Activated CD4-positive, CD25-positive, alpha-beta regulatory T cell treated with anti-CD3 and anti-CD28 coated beads, Interleukin-2, amount 50 U/mL, for 72 hours (primary cell): ENCODE measurements at regions not wholly inside any gene's neighbourhood (a gene's known extent, or its start where the extent isn't known, plus 50 kb on each side); places are given as distances from the start of the nearest gene placed in this dataset.

Source experiments
- DNase-seq: peaks from one replicate; pipeline ENCODE4 v3.0.0; 2021

- DNase-seq: no peak
Measured at GRCh38 chr17:69856946-69857345, 218.1 kb upstream of the KCNJ16 start.

DNA sequence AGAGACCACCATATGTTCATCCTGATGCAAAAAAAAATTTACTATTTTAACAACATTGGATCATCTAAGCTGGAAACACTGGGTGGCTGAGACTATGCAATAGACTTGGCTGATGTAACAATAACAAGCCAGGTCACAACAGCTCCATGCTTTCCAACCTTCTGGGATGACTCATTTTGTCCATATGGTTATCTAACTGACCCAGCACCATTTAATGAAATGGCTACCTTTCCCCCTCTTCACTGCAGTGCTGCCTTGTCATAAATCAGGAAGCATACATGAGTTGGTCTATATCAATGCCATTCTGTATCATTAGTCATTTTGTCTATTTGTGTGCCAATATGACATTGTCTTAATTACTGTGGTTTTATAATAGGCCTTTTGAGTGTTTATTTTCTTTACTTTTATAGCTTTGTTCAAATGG lies 217.6 kb upstream of the KCNJ16 start:
- DNase-seq: no peak

GRCh38 chr17:69858460-69858859 lies 216.6 kb upstream of the KCNJ16 start:
- DNase-seq: no peak

GRCh38 chr17:69860142-69860680 lies 214.8 kb upstream of the KCNJ16 start:
- DNase-seq: no peak

DNA sequence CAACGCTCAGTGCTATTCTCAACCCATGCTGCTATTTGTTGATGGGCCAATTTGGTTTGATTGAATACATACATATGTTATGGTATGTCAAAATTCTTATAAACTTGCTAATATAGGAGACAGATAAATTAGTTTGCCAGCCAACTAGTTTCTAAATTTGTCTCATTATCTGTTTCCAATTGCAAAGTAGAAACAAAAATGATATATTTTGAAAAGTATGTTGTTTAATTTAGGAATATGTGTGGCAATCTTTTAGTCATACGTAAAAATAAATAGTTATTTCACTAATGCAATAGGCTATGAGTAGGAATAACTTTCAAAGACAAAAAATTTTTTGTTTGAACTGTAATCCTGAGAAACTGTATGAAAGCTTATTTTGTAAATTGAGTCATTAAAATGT lies 210.6 kb upstream of the KCNJ16 start:
- no peak for DNase-seq

DNA sequence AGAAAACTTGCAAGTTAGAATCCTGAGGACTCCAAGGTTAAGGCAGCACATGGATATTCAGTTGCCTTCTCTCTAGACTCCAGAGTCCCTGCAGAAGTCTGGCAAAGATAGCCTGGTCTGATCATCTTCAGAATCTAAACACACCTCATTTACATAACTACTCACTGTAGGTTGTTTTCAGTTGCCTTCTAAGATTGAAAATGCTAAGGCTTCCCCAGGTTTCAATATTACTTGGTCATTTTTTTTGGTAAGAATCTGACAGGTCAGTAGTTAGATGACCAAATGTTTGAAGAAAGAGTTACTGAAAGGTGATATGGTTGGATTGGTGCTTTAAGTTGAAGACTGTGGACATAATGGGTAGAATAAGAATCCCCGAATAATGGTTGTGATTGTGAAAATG lies 205.4 kb upstream of the KCNJ16 start:
- no peak for DNase-seq

- no peak for DNase-seq
Measured at GRCh38 chr17:69870091-69870530, 204.9 kb upstream of the KCNJ16 start.

GRCh38 chr17:69870751-69871199 lies 204.2 kb upstream of the KCNJ16 start:
- DNase-seq: no peak

DNA sequence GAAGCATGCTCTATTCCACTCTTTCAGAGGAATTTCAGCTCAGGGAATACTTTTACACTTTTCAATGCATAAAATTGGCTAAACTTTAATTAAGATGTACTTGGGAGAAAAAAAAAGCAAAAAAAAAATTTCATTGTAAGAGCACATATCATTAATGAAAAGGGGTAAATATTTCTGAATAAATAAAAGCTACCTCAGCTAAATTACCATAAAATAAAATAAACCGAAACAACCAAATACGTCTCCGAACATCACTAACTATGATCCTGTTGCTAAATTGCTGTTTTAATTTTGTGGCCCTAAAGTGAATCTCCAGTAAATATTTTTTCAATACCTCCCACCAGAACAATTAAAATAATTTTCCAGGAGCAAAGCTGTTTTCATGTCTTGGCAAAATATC lies 203.7 kb upstream of the KCNJ16 start:
- DNase-seq: no peak

DNA sequence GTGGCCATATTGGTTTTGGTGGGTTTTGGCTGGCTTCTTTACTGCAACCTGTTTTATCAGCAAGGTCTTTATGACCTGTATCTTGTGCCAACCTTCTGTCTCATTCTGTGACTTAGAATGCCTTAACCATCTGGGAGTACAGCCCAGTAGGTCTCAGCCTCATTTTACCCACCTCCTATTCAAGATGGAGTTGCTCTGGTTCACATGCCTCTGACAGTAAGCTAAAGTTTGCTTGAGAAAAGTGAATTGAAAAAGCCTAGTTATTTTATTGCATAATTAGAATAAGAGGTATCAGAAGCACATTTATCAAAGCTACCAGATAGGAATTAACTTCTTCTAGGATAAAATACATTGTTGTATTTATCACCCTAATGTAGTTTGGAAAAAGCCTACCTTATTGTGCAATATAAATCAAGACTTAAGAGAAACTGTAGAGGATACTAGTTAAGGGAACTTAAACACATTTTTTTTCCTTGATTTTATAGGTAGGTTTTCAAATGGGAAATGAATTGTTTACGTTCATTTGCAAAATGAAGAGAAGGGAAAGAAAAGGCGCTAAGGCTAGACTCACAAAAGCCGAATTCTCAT lies 202.3 kb upstream of the KCNJ16 start:
- DNase-seq: no peak

- no peak for DNase-seq
Measured at GRCh38 chr17:69874175-69874670, 200.8 kb upstream of the KCNJ16 start.

GRCh38 chr17:69876757-69877156 lies 198.3 kb upstream of the KCNJ16 start:
- DNase-seq: no peak

DNA sequence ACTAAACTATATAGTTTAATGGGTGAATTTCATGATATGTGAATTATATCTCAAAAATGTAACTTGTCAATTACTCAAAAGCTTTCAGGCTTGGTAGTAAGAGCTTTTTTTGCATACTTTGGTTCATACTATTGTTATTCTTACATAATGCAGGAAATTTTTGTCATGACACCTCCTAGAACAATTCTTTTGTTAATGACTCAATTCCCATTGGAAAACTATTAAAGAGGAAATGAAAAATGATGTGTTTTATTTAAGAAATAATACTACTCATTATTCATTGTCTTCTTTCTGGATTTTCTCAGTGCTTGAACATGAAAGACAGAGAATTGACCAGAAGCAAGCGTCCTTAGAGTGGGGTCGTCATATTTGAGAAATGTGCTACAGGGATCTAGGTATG lies 196.4 kb upstream of the KCNJ16 start:
- no peak for DNase-seq

DNA sequence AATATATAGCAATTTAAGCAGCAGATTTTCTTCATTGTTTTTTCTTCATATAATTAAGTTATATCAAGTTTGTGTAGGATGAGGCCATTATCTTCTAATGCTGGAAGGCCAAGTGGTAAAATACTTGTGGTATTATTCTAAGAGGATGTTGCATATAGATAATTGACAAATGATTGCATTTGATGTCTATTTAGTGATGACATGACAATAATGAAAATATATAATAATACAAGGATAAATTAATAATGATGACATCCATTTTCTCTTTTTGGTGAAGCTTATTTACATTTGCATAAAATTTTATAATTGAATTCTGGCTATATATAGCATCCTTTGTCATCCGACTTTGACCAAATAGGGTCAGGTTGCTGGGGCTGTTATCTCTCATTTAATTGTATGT lies 195.4 kb upstream of the KCNJ16 start:
- no peak for DNase-seq

GRCh38 chr17:69880591-69881112 lies 194.4 kb upstream of the KCNJ16 start:
- DNase-seq: no peak

- DNase-seq: no peak
Measured at GRCh38 chr17:69882281-69882680, 192.7 kb upstream of the KCNJ16 start.

DNA sequence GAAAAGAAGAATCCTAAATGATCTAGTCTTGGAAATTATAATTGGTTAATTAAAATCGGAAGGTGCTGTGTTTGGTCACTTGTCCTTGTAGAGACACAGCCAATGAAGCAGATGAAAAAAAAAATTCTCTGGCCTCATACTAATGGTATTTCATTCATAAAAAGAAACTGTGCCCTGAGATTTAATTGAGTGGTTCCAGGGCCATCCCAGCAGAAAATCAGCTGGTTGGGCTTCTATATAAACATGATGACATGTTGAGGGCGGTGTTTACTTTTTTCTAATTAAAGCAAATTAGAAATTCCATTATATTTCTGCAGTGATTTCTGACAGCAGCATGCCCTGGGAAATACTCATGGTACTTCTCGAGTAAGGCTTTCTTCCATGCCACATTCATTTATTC lies 191.9 kb upstream of the KCNJ16 start:
- no peak for DNase-seq

GRCh38 chr17:69884356-69884755 lies 190.7 kb upstream of the KCNJ16 start:
- no peak for DNase-seq

DNA sequence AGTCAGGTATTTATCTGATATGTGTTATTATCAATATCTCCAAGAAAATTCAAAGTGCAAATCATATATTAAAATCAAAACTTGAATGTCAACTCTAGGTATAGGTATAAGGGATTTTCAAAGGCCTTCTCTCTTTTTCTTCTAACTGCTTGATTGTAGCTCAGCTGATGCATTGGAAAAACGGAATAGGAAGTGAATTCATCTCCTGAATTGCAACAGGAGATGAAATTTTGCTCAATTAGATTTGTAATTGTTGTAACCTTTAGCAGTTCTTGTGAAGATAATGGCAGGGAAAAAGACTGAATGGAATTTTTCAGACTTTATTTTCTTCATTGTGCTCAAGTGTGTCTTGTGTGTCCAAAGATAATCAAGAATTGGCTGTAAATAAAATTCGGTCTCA lies 190.2 kb upstream of the KCNJ16 start:
- no peak for DNase-seq

DNA sequence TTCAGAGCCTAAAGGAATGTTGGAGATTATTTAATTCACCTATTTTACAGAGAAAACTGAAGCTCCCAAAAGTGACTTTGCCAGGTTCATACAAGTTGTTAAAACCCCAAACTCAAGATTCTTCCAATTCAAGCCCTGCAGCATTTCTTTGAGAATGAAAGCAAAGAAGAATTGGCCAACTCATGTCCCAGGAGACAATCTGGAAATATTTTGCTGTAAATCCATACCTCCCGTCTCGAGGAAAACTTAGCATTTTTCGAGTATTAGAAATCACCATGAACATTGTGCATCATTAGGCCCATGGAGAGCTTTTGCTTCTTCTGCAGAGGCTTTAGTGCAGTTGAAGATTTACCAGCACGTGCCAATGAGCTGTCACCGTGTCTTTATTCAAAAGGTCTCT lies 176.4 kb upstream of the KCNJ16 start:
- no peak for DNase-seq

DNA sequence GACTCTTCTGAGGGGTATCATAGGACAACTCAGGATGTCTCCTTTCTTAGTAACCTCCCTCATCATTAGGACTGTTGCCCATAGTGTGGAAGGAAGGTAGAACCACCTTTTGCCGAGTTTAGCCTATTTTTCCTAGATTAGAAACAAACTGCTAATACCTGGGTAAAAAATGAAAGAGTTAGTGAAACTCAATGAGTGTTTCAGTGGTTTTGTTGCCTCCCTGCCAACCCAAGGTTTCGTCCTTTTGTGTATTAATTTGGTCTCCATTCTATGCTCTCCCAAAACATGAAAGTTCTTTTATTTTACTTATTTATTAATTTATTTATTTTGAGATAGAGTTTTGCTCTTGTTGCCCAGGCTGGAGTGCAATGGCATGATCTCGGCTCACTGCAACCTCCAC lies 174.9 kb upstream of the KCNJ16 start:
- no peak for DNase-seq

GRCh38 chr17:69900829-69901228 lies 174.2 kb upstream of the KCNJ16 start:
- no peak for DNase-seq

DNA sequence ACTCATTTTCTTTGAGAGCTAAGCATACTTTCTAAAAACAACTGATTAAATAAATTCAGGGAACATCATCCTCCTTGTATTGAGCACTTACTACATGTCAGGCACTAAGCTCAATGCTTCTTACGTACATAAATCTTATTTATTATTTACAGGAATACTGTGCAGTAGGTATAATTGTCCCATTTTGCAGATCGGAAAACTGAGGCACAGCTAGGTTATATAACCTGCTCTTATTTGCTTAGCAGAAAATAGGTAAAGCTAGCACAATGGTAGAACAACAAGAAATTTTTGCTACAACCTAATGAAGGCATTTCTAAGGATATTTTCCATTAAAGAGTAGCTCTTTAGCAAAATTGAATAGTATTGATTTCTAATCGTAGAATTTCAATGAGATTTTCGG lies 168.7 kb upstream of the KCNJ16 start:
- DNase-seq: no peak

DNA sequence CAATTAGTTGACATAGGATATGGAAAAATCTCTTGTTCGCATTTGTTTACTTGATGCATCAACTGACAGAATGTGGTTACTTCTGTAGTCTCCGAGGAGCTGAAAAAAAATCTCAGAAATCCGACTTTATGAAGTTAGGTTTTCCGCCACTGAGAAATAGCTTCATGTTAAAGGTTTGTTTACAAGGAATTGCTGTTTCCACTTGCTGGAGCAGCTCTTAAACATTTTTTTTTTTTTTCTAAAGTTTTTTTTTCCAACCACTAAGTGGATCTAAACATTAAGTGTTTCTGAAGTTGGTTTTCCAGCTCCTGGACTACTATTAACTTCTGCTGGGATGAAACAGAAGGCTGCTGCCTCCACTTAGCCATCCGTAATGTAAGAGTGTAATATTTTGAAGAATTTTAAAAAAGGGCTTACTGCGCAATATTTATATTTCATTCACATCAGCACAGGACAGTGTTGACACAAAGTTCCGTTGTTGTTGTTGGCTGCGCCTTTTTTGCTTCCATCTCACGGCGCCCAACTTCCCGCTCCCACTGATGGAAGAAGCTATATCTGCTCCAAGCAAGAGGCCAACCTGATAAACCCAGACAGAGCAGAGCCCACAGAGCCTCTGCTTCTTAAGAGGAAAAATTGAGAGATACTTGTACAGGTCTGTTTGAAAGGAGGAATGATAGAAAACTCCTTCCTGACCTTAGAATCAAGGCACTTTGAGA lies 167.7 kb upstream of the KCNJ16 start:
- no peak for DNase-seq
